Mesendoderm (in vitro differentiated cells): ENCODE measurements at regions not wholly inside any gene's neighbourhood (a gene's known extent, or its start where the extent isn't known, plus 50 kb on each side); places are given as distances from the start of the nearest gene placed in this dataset.

ENCODE experiments used
- DNase-seq: peaks from one replicate; pipeline ENCODE4 v3.0.0; 2013
- H2AK5ac ChIP-seq: 2 replicates; pipeline ENCODE4 v1.6.1; 2013; ENCODE audit warnings: low read length, inconsistent platforms
- H2BK120ac ChIP-seq: 2 replicates; pipeline ENCODE4 v1.6.1; 2013; ENCODE audit warnings: low read depth, mild to moderate bottlenecking, low read length, moderate library complexity, mixed read lengths
- H2BK15ac ChIP-seq: replicated peaks from 2 replicates; pipeline ENCODE4 v1.6.1; 2013; ENCODE audit warnings: low read depth, mild to moderate bottlenecking, moderate library complexity
- H2BK5ac ChIP-seq: 2 replicates; pipeline ENCODE4 v1.6.1; 2013; ENCODE audit warnings: low read length, inconsistent platforms
- H3K18ac ChIP-seq: 2 replicates; pipeline ENCODE4 v1.6.1; 2013; ENCODE audit warnings: mild to moderate bottlenecking, low read length, mixed read lengths
- H3K23ac ChIP-seq: one replicate; pipeline ENCODE4 v1.6.1; 2013; ENCODE audit warnings: low read length
- H3K27ac ChIP-seq: 2 replicates; pipeline ENCODE4 v1.5.1; 2013; ENCODE audit warnings: low read depth, mild to moderate bottlenecking, inconsistent platforms, low read length, moderate library complexity
- H3K27me3 ChIP-seq: 2 replicates; pipeline ENCODE4 v1.6.1; 2013; ENCODE audit warnings: low read length, control low read depth, mild to moderate bottlenecking, inconsistent platforms; ENCODE audit not compliant: insufficient read depth, poor library complexity
- H3K36me3 ChIP-seq: 2 replicates; pipeline ENCODE4 v1.6.1; 2013; ENCODE audit warnings: low read length, inconsistent platforms; ENCODE audit not compliant: control insufficient read depth, insufficient read depth
- H3K4ac ChIP-seq: one replicate; pipeline ENCODE4 v1.6.1; 2013; ENCODE audit warnings: low read depth, mild to moderate bottlenecking, low read length, moderate library complexity
- H3K4me1 ChIP-seq: 2 replicates; pipeline ENCODE4 v1.6.1; 2013; ENCODE audit warnings: low read depth, low read length, inconsistent platforms; ENCODE audit not compliant: control insufficient read depth
- H3K4me2 ChIP-seq: 2 replicates; pipeline ENCODE4 v1.6.1; 2013; ENCODE audit warnings: low read length
- H3K4me3 ChIP-seq: 2 replicates; pipeline ENCODE4 v1.5.1; 2013; ENCODE audit warnings: mild to moderate bottlenecking, low read length
- H3K56ac ChIP-seq: one replicate; pipeline ENCODE4 v1.6.1; 2013; ENCODE audit warnings: low read length
- H3K79me1 ChIP-seq: 2 replicates; pipeline ENCODE4 v1.6.1; 2013; ENCODE audit warnings: low read length, inconsistent platforms
- H3K79me2 ChIP-seq: 2 replicates; pipeline ENCODE4 v1.6.1; 2013; ENCODE audit warnings: mild to moderate bottlenecking, low read length; ENCODE audit not compliant: control insufficient read depth, insufficient read depth
- H3K9ac ChIP-seq: 2 replicates; pipeline ENCODE4 v1.6.1; 2013; ENCODE audit warnings: low read length, inconsistent platforms
- H4K5ac ChIP-seq: one replicate; pipeline ENCODE4 v1.6.1; 2013; ENCODE audit warnings: low read length
- H4K8ac ChIP-seq: one replicate; pipeline ENCODE4 v1.6.1; 2013; ENCODE audit warnings: low read depth, mild to moderate bottlenecking, control low read depth, low read length, moderate library complexity
- WGBS: extraction: QIAGEN DNeasy Blood & Tissue Kit; methylation state at CpG from one replicate; pipeline ENCODE4 v1.1.7; 2013; ENCODE audit warnings: low lambda C conversion rate, missing lambda C conversion rate; ENCODE audit not compliant: insufficient coverage; ENCODE audit errors: extremely low coverage; 5-methylcytosine and 5-hydroxymethylcytosine counted together

DNA sequence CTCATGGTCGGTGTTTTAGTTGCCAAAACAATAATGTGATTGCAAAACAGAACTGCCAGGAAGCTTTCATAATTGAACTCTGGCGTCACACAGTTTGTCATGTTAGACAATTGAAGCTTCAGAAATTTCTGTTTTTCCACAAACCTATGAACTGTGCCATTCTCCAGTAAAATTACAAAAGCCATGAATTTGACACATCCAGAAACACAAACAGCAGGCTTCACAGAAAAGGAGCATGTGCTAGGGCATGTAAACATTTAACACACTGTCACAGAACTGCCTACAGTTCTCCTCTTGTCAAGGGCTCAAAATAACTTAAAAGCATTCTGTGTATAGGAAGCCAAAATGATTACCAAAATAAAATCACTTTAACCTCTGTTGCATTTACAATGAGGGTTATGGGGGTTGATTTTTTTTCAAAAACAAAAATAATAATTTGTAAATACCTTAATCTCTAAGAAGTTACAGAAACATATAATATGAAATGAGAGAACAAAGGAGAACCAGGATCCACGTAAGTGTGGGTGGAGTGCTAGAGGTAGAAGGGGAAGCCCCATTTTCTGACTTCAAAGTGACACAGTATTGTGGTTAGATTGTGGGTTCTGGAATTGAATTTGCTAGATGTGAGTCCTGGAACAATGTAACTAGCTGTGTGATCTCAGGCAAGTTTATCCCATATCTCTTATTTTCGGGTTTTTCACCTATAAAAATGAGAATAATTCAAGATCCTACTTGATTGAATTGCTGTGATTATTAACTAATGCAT lies 295.0 kb downstream of the CENPC start:
- Histone ChIP-seq H3K27me3 (no peaks in the 10 kb centered on the region), H3K4me3 (no peak overlapping the region), H4K8ac (no peak overlapping the region), H2BK120ac (no peak overlapping the region), H3K9ac (no peak overlapping the region), H3K79me1 (no peaks in the 10 kb centered on the region), H3K36me3 (no peaks in the 10 kb centered on the region), H3K4ac (no peak overlapping the region), H3K4me1 (no peaks in the 10 kb centered on the region), H3K4me2 (no peak overlapping the region), H2BK5ac (no peak overlapping the region), H3K27ac (no peak overlapping the region), H3K56ac (no peak overlapping the region), H3K18ac (no peak overlapping the region), H3K79me2 (no peaks in the 10 kb centered on the region), H2AK5ac (no peak overlapping the region), H4K5ac (no peak overlapping the region), H2BK15ac (no peak overlapping the region), H3K23ac (no peak overlapping the region)
- no CpG with 5 or more reads among the region's 4 CpGs for WGBS
- DNase-seq = no peak

DNA sequence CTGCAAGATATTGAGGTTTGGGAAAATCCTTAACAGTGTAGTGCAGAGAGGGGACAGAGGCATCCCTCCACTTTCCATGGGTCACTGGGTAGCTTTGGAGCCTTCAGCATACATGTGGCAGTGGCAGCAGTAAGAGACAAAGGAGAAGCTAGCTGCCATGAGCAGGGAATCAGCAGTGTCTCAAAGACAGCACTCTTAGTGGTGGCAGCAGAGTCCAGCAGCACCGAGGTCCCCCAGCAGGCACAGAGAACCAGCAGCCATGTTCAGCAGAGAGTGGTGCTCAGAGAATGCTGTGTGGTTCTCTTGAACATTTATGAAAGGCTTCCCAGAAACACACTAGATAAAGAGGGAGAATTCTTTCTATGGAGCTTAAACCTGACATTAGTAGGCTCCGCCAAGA lies 308.5 kb downstream of the CENPC start:
- Histone ChIP-seq H3K79me2 (no peaks in the 10 kb centered on the region), H2BK15ac (no peak overlapping the region), H3K36me3 (no peaks in the 10 kb centered on the region), H3K4me1 (no peaks in the 10 kb centered on the region), H3K27me3 (no peaks in the 10 kb centered on the region), H3K27ac (no peak overlapping the region), H3K4ac (no peak overlapping the region), H3K56ac (no peak overlapping the region), H3K18ac (no peak overlapping the region), H3K4me2 (no peak overlapping the region), H2BK5ac (no peak overlapping the region), H3K4me3 (no peak overlapping the region), H3K23ac (no peak overlapping the region), H2BK120ac (no peak overlapping the region), H4K5ac (no peak overlapping the region), H3K9ac (no peak overlapping the region), H3K79me1 (no peaks in the 10 kb centered on the region), H2AK5ac (no peak overlapping the region), H4K8ac (no peak overlapping the region)
- WGBS = no CpG with 5 or more reads among the region's 2 CpGs
- peak; percentile 13 for DNase-seq

DNA sequence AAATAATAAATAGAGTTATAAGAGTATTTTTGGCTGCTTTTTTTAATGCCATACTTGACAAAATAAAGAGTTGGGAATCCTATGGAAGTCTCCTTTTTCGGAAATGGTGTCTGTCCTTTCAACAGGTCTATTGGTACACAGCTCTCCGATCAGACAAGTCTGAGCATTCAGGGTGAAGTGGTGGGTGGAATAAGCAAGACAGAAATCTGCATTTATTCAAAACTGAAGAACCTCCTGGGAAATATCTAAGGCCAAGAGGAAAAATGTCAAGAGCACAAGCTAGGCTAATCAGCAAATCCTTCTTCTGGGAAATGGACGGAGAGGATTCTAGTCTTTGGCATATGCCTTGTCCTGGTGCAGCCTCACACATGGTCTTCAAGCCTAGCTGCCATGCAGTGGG lies 309.0 kb downstream of the CENPC start:
- H3K79me2 ChIP-seq = no peaks in the 10 kb centered on the region
- H4K5ac ChIP-seq = no peak overlapping the region
- no peak overlapping the region for H3K4ac ChIP-seq
- H3K27ac ChIP-seq = no peak overlapping the region
- no peak overlapping the region for H2AK5ac ChIP-seq
- no peak overlapping the region for H3K56ac ChIP-seq
- no peak overlapping the region for H2BK120ac ChIP-seq
- H3K9ac ChIP-seq = no peak overlapping the region
- no peaks in the 10 kb centered on the region for H3K27me3 ChIP-seq
- no peaks in the 10 kb centered on the region for H3K36me3 ChIP-seq
- no peak overlapping the region for H2BK15ac ChIP-seq
- no peak overlapping the region for H3K4me2 ChIP-seq
- H4K8ac ChIP-seq = no peak overlapping the region
- H3K4me3 ChIP-seq = no peak overlapping the region
- DNase-seq = no peak
- H2BK5ac ChIP-seq = no peak overlapping the region
- H3K4me1 ChIP-seq = no peaks in the 10 kb centered on the region
- no peak overlapping the region for H3K18ac ChIP-seq
- no peaks in the 10 kb centered on the region for H3K79me1 ChIP-seq
- no peak overlapping the region for H3K23ac ChIP-seq
- no CpG with 5 or more reads among the region's 3 CpGs for WGBS

DNA sequence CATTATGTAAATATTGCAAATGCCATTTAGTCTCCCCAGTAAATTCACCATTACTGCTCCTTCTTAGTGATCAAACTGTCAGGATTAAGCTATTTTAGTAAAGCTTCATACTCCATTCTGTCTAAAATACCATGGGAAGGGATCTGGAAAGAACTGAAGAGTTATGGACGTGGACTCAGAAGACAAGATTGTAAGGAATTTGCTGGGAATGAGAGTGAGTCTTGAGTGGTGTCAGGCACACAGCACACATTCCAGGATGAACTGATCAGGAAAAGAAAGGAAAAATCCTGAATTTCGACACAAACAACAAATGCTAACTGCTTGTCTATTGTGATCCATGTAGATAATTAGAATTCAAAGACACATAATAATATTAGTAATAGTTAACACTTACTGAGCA lies 311.0 kb downstream of the CENPC start:
- H3K27ac ChIP-seq = no peak overlapping the region
- WGBS = no CpG with 5 or more reads among the region's 2 CpGs

DNA sequence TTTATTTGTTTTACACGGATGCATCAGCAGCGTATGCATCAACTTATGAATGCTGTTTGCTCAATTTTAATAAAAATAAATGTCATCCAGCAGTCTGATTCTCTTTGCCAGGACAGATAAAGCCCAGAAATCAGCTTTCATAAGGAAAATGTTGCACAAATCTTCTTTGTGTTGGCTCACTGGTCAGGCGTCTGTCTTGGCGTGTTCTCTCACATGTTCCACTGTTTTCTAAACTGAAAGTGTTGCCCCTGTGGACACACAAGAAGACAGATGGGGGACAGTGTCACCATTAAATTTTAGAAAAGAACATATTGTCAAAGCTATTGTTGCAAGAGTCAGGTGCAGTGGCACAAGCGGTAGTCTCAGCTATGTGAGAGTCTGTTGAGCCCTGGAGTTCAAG lies 316.2 kb downstream of the CENPC start:
- H4K5ac ChIP-seq = no peak overlapping the region
- H3K18ac ChIP-seq = no peak overlapping the region
- no peak overlapping the region for H3K9ac ChIP-seq
- no peak overlapping the region for H3K4me2 ChIP-seq
- H3K4me3 ChIP-seq = no peak overlapping the region
- no peak overlapping the region for H3K4ac ChIP-seq
- no CpG with 5 or more reads among the region's 5 CpGs for WGBS
- H3K56ac ChIP-seq = no peak overlapping the region
- H2BK15ac ChIP-seq = no peak overlapping the region
- no peak overlapping the region for H3K27ac ChIP-seq
- no peaks in the 10 kb centered on the region for H3K4me1 ChIP-seq
- no peak overlapping the region for H3K23ac ChIP-seq
- no peaks in the 10 kb centered on the region for H3K27me3 ChIP-seq
- no peaks in the 10 kb centered on the region for H3K79me2 ChIP-seq
- no peak overlapping the region for H2AK5ac ChIP-seq
- H3K79me1 ChIP-seq = no peaks in the 10 kb centered on the region
- H4K8ac ChIP-seq = no peak overlapping the region
- H2BK5ac ChIP-seq = no peak overlapping the region
- DNase-seq = no peak
- H3K36me3 ChIP-seq = no peaks in the 10 kb centered on the region
- H2BK120ac ChIP-seq = no peak overlapping the region

More for the DNA sequence above, 311.0 kb downstream of the CENPC start:
- no peak overlapping the region for H4K8ac ChIP-seq
- H3K27me3 ChIP-seq = no peaks in the 10 kb centered on the region
- no peak overlapping the region for H3K56ac ChIP-seq
- no peak overlapping the region for H3K4me2 ChIP-seq
- H3K4me1 ChIP-seq = no peaks in the 10 kb centered on the region
- H3K79me2 ChIP-seq = no peaks in the 10 kb centered on the region
- H2BK120ac ChIP-seq = no peak overlapping the region
- H3K36me3 ChIP-seq = no peaks in the 10 kb centered on the region
- no peak overlapping the region for H2BK5ac ChIP-seq
- no peak overlapping the region for H2AK5ac ChIP-seq
- no peak overlapping the region for H3K23ac ChIP-seq
- H3K4me3 ChIP-seq = no peak overlapping the region
- H3K79me1 ChIP-seq = no peaks in the 10 kb centered on the region
- H3K9ac ChIP-seq = no peak overlapping the region
- H4K5ac ChIP-seq = no peak overlapping the region
- H3K4ac ChIP-seq = no peak overlapping the region
- H3K18ac ChIP-seq = no peak overlapping the region
- no peak overlapping the region for H2BK15ac ChIP-seq
- DNase-seq = peak; percentile 66

DNA sequence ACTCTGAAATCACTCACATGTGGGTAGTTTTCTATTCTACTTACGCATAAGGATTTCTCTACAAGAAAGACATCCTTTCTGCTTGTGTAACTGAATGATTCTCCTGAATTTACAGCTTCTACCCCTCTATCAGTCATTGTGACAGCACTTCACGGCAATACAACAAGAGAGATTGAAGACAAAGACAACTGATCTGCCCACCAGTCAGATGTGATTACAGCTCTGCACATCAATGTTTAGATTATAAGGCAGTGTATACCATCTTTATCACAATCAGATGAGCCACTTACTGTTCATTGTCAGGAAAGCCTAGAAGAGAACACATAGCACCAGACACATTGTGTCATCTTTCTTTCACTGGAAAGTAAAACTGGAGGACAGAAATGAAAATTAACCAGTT lies 324.4 kb downstream of the CENPC start:
- Histone ChIP-seq H3K18ac (no peak overlapping the region), H3K56ac (no peak overlapping the region), H3K27me3 (no peaks in the 10 kb centered on the region), H2BK120ac (no peak overlapping the region), H2BK5ac (no peak overlapping the region), H4K5ac (no peak overlapping the region), H2BK15ac (no peak overlapping the region), H3K4me3 (no peak overlapping the region), H2AK5ac (no peak overlapping the region), H3K23ac (no peak overlapping the region), H3K4me2 (no peak overlapping the region), H3K4me1 (no peaks in the 10 kb centered on the region), H4K8ac (no peak overlapping the region), H3K79me2 (no peaks in the 10 kb centered on the region), H3K36me3 (no peaks in the 10 kb centered on the region), H3K4ac (no peak overlapping the region), H3K79me1 (no peaks in the 10 kb centered on the region), H3K27ac (no peak overlapping the region), H3K9ac (no peak overlapping the region)
- DNase-seq = no peak
- WGBS = no CpG with 5 or more reads among the region's 2 CpGs
